CD14-positive monocyte (primary cell): ENCODE measurements at regions not wholly inside any gene's neighbourhood (a gene's known extent, or its start where the extent isn't known, plus 50 kb on each side); places are given as distances from the start of the nearest gene placed in this dataset.
"Not testable (repeated sequence)": the region's sequence is repeated elsewhere in the genome, so short reads cannot be mapped to it uniquely, and the experiment has no call there.

Experiments used
- DNase-seq, 3 donors: peaks; one replicate each; pipeline ENCODE4 v3.0.0-alpha.2; 2011 to 2022
- H2AFZ ChIP-seq: 2 replicates; pipeline ENCODE4 v1.6.0; 2012; ENCODE audit warnings: mild to moderate bottlenecking, low read depth, low read length, inconsistent platforms; ENCODE audit not compliant: insufficient read depth, poor library complexity, severe bottlenecking
- H3K27ac ChIP-seq, 2 donors: 1 replicate in 1 of 2; 2 replicates in 1 of 2; pipeline ENCODE4 v1.5.1; 2012 to 2013; ENCODE audit warnings: low read length in 2 of 2, control low read depth in 1 of 2, inconsistent platforms in 1 of 2, low read depth in 1 of 2, mild to moderate bottlenecking in 1 of 2
- H3K27me3 ChIP-seq, 2 donors: one replicate each; pipeline versions ENCODE4 v1.6.0 to v1.6.1; 2011 to 2013; ENCODE audit warnings: low read length in 2 of 2; ENCODE audit not compliant: control insufficient read depth in 2 of 2, insufficient read depth in 2 of 2
- H3K36me3 ChIP-seq, 2 donors: replicated peaks in 1 of 2; 1 replicate in 1 of 2; 2 replicates in 1 of 2; pipeline versions ENCODE4 v1.5.1 to v1.6.1; 2012 to 2013; ENCODE audit warnings: low read length in 2 of 2, control low read depth in 1 of 2, inconsistent platforms in 1 of 2, mild to moderate bottlenecking in 1 of 2; ENCODE audit not compliant: insufficient read depth in 2 of 2, control insufficient read depth in 1 of 2
- H3K4me1 ChIP-seq, 2 donors: 1 replicate in 1 of 2; 2 replicates in 1 of 2; pipeline versions ENCODE4 v1.5.1 to v1.6.1; 2012 to 2013; ENCODE audit warnings: low read length in 2 of 2, control low read depth in 1 of 2, inconsistent platforms in 1 of 2, mild to moderate bottlenecking in 1 of 2, moderate library complexity in 1 of 2; ENCODE audit not compliant: insufficient read depth in 2 of 2, control insufficient read depth in 1 of 2
- H3K4me2 ChIP-seq: replicated peaks from 2 replicates; pipeline ENCODE3; 2012; ENCODE audit warnings: low read length, moderate library complexity, mild to moderate bottlenecking; ENCODE audit not compliant: poor library complexity, severe bottlenecking; ENCODE audit errors: extremely low read depth
- H3K4me3 ChIP-seq, 3 experiments: fragments of 200-600 bp in 1 of 3; sonication (generic) in 1 of 3; replicated peaks in 1 of 3; 1 replicate in 2 of 3; 2 replicates in 1 of 3; pipeline ENCODE4 v1.5.1; 2011 to 2013; ENCODE audit warnings: low read length in 3 of 3, mild to moderate bottlenecking in 3 of 3, control low read depth in 2 of 3, low read depth in 2 of 3, inconsistent platforms in 1 of 3, moderate library complexity in 1 of 3
- H3K79me2 ChIP-seq: 2 replicates; pipeline ENCODE4 v1.6.0; 2012; ENCODE audit warnings: mild to moderate bottlenecking, control low read depth, inconsistent platforms, low read length, moderate library complexity; ENCODE audit not compliant: insufficient read depth
- H3K9ac ChIP-seq: 2 replicates; pipeline ENCODE4 v1.6.0; 2017; ENCODE audit warnings: low read length, mild to moderate bottlenecking; ENCODE audit not compliant: insufficient read depth, poor library complexity, severe bottlenecking
- H3K9me3 ChIP-seq, 2 donors: replicated peaks in 1 of 2; 1 replicate in 1 of 2; 2 replicates in 1 of 2; pipeline versions ENCODE4 v1.5.1 to v1.6.1; 2012 to 2013; ENCODE audit warnings: low read length in 2 of 2, control low read depth in 1 of 2; ENCODE audit not compliant: control insufficient read depth in 1 of 2, insufficient read depth in 1 of 2
- H4K20me1 ChIP-seq: 2 replicates; pipeline ENCODE4 v1.6.0; 2012; ENCODE audit warnings: mild to moderate bottlenecking, low read length, control low read depth, moderate library complexity; ENCODE audit not compliant: insufficient read depth
- H3K27ac Mint-ChIP-seq, 7 donors: one replicate each; pipeline ENCODE4 v1.8.0; 2020; ENCODE audit warnings: mild to moderate bottlenecking in 7 of 7, mixed read lengths in 7 of 7, moderate library complexity in 6 of 7, inconsistent platforms in 2 of 7
- H3K27me3 Mint-ChIP-seq, 3 donors: one replicate each; pipeline ENCODE4 v1.8.0; 2021 to 2022; ENCODE audit warnings: low read depth in 3 of 3, mild to moderate bottlenecking in 3 of 3, mixed read lengths in 3 of 3, moderate library complexity in 3 of 3, inconsistent platforms in 1 of 3
- H3K36me3 Mint-ChIP-seq, 2 donors: one replicate each; pipeline ENCODE4 v1.8.0; 2020; ENCODE audit warnings: mixed read lengths in 2 of 2, inconsistent platforms in 1 of 2, mild to moderate bottlenecking in 1 of 2
- H3K4me1 Mint-ChIP-seq: one replicate; pipeline ENCODE4 v1.8.0; 2020; ENCODE audit warnings: mild to moderate bottlenecking, mixed read lengths
- H3K4me3 Mint-ChIP-seq, 2 donors: one replicate each; pipeline ENCODE4 v1.8.0; 2020; ENCODE audit warnings: mild to moderate bottlenecking in 2 of 2, mixed read lengths in 2 of 2, moderate library complexity in 1 of 2
- H3K9me3 Mint-ChIP-seq, 7 donors: one replicate each; pipeline ENCODE4 v1.8.0; 2020 to 2022; ENCODE audit warnings: mixed read lengths in 7 of 7, mild to moderate bottlenecking in 6 of 7, moderate library complexity in 6 of 7, inconsistent platforms in 2 of 7
- WGBS: methylation state at CpG from one replicate; pipeline ENCODE4 v1.1.5; 2013; ENCODE audit warnings: missing lambda C conversion rate; ENCODE audit not compliant: insufficient coverage; 5-methylcytosine and 5-hydroxymethylcytosine counted together
- intact Hi-C, 2 donors: fragments of 100-400 bp; cut with micrococcal nuclease; formaldehyde crosslinking; loops; one replicate each; pipeline versions ENCODE4 v1.15.0 to v1.15.1; 2023
- TF ChIP-seq, protein P1 (sequence below): fragments of 200-600 bp; IDR thresholded peaks from one replicate; pipeline ENCODE4 v1.8.0; 2022; ENCODE audit warnings: antibody characterized with exemption, mild to moderate bottlenecking

DNA sequence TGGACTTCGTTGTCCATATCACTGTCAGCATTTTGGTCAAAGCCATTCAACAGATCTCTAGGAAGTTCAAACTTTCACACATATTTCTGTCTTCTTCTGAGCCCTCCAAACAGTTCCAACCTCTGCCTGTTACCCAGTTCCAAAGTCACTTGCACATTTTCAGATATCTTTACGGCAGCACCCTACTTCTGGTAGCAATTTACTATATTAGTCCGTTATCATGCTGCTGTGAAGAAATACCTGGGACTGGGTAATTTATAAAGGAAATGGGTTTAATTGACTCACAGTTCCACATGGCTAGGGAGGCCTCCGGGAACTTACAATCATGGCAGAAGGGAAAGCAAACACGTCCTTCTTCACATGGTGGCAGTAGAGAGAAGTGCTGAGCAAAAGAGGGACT is 60.6 kb upstream of the HGFAC start:
- H2AFZ ChIP-seq, H3K4me2 ChIP-seq, H3K79me2 ChIP-seq, H3K9ac ChIP-seq, H3K36me3 ChIP-seq, H3K27me3 Mint-ChIP-seq, H3K4me3 ChIP-seq, H3K27me3 ChIP-seq, intact Hi-C loops, H3K27ac ChIP-seq, DNase-seq, H4K20me1 ChIP-seq, H3K4me3 Mint-ChIP-seq: not testable (repeated sequence)
- peaks cover 20% of the 10 kb centered on the region in 2 donors for H3K9me3 ChIP-seq
- peaks cover 5 to 21% of the 10 kb centered on the region in 2 donors for H3K36me3 Mint-ChIP-seq
- peaks cover 24 to 30% (median 25%) of the 10 kb centered on the region in 7 donors for H3K9me3 Mint-ChIP-seq
- 100% methylated on average over 1 of the region's 5 CpGs for WGBS
- peak overlapping the region in 1 of 7 donors; percentile 10 for H3K27ac Mint-ChIP-seq
- peaks cover 27 to 28% of the 10 kb centered on the region in 2 donors for H3K4me1 ChIP-seq
- H3K4me1 Mint-ChIP-seq = peaks cover 31% of the 10 kb centered on the region

DNA sequence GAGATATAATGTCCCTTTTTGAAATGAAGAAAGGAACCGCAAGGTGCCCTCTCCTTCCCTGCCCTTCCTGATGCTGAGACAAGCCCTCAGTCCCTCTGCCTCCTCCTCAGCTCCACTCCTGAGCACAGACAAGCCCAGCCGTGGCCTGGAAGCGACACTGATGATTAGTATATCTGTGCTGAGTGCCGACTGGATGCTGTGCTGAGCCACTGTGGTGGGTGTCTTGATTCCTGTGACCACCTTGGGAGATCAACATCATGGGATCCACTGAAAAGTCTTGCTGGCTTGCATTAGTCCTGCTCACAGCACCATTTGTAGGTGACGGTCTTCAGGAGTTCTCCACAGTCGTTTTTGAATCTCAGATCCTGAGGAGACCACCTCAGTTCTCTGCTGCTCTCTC is 59.5 kb upstream of the HGFAC start:
- no peak overlapping the region for H3K4me3 ChIP-seq

More for the DNA sequence above, 59.5 kb upstream of the HGFAC start:
- TF ChIP-seq, protein P1, sequence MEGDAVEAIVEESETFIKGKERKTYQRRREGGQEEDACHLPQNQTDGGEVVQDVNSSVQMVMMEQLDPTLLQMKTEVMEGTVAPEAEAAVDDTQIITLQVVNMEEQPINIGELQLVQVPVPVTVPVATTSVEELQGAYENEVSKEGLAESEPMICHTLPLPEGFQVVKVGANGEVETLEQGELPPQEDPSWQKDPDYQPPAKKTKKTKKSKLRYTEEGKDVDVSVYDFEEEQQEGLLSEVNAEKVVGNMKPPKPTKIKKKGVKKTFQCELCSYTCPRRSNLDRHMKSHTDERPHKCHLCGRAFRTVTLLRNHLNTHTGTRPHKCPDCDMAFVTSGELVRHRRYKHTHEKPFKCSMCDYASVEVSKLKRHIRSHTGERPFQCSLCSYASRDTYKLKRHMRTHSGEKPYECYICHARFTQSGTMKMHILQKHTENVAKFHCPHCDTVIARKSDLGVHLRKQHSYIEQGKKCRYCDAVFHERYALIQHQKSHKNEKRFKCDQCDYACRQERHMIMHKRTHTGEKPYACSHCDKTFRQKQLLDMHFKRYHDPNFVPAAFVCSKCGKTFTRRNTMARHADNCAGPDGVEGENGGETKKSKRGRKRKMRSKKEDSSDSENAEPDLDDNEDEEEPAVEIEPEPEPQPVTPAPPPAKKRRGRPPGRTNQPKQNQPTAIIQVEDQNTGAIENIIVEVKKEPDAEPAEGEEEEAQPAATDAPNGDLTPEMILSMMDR = no peak
- WGBS = 95% methylated on average over 4 of the region's 6 CpGs
- H3K9me3 ChIP-seq = peaks cover 20% of the 10 kb centered on the region in 2 donors
- no peaks in the 10 kb centered on the region for H3K27me3 Mint-ChIP-seq
- peaks cover 4% of the 10 kb centered on the region for H3K79me2 ChIP-seq
- H4K20me1 ChIP-seq = no peaks in the 10 kb centered on the region
- no peak overlapping the region for H2AFZ ChIP-seq
- H3K36me3 ChIP-seq = no peaks in the 10 kb centered on the region
- no peak overlapping the region for H3K4me2 ChIP-seq
- H3K4me1 Mint-ChIP-seq = peaks cover 41% of the 10 kb centered on the region
- H3K4me3 Mint-ChIP-seq = no peak overlapping the region
- peaks cover 37 to 38% of the 10 kb centered on the region in 2 donors for H3K4me1 ChIP-seq
- no peak for DNase-seq
- H3K27ac ChIP-seq = no peak overlapping the region
- H3K27ac Mint-ChIP-seq = peak overlapping the region in 3 of 7 donors; percentile 0 to 64 (median 15)
- no peak overlapping the region for H3K9ac ChIP-seq
- no peaks in the 10 kb centered on the region for H3K27me3 ChIP-seq
- H3K9me3 Mint-ChIP-seq = peaks cover 24 to 30% (median 25%) of the 10 kb centered on the region in 7 donors
- peaks cover 4 to 17% of the 10 kb centered on the region in 2 donors for H3K36me3 Mint-ChIP-seq
- intact Hi-C loops = no loop called here
